HG02642 (cell line): ENCODE measurements at regions not wholly inside any gene's neighbourhood (a gene's known extent, or its start where the extent isn't known, plus 50 kb on each side); places are given as distances from the start of the nearest gene placed in this dataset.
"Not testable (repeated sequence)": the region's sequence is repeated elsewhere in the genome, so short reads cannot be mapped to it uniquely, and the experiment has no call there.

Source experiments
- ATAC-seq: cut with Tn5 transposase; IDR thresholded peaks from one replicate; pipeline ENCODE4 v1.9.1; 2021; ENCODE audit warnings: mild to moderate bottlenecking; ENCODE audit not compliant: unreplicated experiment, poor library complexity

DNA sequence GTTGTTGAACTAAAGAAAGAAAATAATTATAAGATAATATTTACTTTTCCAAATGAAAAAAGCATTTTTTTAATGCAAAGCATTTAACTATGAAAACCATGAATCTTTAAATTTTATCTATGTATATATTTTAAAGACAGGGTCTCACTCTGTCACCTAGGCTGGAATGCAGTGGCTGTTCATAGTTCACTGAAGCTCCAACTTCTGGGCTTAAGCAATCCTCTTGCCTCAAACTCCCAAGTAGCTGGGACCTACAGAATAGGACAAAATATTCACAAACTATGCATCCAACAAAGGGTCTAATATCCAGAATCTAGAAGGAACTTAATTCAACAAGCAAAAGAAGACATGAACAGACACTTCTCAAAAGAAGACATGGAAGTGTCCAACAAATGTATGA lies 55.9 kb upstream of the ALB start:
- no peak for ATAC-seq

DNA sequence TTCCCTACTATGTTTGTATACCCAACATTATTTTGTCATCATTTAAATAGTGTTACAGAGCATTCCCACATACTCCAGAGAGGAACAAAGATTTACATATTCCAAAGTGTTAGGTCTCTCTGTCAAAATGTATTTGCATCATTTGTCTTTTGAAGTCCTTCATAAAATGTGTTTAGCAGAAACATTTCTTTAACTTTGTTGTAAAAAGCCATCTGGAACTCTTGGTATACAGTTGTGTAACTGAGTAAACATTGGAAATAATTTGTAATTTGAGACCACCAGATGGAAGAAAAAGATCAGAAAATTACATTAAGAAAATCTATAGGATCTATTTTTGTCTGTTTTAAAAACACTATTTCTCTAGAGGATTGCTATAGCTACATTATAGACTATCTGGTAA lies 56.6 kb upstream of the ALB start:
- ATAC-seq: no peak

DNA sequence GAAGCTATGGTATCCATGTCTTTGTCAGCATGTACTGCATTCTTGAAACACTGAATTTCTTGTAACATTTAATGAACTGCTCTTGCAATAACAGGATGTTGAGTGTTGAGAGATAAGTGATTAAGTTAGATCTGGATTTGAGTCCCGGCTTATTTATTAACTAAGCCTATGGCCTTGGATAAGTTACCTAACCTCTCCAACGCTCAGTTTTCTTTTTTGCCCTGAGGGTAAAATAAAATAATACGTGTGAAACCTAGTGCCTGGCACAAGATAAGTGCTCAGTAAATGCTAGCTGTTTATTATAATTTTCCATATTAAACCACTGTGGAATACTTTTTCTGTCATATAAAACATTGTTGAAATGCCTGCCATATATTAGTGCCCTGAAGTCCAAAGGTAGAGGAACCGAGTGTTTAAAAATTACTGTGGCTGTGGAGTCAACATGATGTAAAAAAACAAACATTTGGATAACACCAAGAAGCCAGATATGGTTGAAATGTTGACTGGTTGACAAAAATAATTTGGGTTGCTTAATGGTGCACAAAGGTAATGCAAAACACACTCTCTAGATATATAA lies 58.6 kb upstream of the ALB start:
- no peak for ATAC-seq

DNA sequence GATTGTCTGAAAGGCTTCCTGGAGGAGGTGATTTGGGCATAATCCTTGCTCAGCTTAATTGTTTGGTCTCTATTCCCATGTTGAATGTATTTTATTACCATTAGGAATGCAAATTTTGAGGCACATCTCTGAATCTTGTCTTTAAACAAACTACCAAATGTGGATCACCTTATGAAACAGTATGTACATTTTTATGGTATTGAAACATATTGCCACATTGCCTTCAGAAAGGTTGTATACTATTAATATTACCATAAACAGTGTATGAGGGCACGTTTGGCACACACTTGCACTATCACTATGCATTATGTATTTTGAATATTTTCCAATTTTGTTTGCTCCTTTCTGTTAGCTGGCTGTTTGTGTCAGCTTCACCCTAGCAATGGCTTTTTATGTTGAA lies 60.0 kb upstream of the ALB start:
- ATAC-seq: no peak

DNA sequence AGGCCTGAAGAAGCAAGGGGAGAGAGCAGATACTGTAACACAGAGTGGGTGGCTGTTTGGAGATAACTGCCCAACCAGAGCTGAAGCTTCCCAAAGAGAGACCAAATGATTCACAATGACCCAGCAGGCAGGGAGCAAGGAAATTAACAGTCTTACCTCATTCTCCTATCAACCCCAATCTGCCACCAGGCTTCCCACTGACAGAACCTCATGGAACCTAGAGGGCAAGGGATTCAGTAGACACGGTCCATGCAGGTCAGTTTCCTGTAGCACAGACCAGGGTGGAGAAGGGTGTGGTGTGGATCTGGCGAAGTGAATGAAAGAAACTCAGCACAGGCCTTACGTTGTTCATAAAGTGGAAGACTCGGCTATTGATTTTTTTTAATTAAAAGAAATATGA lies 60.7 kb upstream of the ALB start:
- ATAC-seq: no peak

DNA sequence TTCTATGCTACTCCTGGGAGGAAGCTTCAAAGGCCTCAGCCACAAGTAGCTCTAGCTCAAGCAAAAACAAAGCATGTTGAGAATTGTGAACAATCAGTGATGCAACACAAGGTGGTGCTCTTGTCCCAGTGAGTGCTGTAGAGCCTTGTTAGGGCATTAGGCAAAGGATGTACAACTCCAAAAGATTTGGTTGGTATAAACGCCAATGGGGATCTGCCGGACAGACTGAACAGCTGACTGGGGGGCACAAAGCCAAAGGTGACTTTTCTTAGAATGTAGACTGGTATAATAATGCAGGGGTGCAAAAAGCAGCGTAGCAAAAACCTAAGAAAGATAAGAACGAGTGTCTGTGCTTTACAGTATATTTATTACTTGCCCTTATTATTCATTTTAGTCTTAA lies 62.6 kb upstream of the ALB start:
- peak; percentile 61 for ATAC-seq

DNA sequence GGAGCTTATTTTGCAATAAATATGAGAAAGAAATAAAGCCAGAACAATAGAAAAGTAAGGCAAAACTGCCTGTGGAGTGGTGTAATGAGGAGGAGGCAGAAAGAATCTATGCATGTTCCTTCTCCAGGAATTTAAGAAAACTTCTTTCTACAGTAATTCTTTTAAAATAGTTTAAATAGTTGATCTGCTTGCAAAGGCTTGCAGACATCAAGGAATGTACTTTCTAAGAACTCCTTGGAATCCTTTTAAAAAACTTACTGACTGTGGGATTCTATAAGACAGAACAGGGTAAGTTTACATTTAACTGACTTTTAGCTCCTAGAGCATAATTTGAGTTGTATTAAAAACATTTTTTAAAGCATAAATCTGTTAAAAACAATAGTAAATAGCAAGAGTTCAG lies 63.2 kb upstream of the ALB start:
- no peak for ATAC-seq

DNA sequence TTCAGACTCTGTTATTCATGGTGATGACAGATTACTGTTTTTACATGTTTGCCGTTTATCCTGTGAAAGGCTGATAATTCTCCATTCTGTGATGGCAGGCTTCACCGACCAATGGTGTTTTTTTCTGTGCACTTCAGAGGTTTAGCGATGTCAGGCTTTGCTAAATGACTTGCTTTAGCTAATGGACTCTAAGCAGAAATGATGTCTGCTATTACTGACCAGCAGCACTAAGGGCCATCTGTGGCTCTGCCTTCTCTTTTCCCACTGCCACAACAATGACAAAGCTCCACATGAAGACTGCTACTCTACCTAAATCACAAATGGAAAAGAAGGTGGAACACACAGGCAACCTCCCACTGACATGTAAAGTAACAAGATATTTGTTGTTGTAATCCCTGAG lies 68.4 kb upstream of the ALB start:
- ATAC-seq: no peak

DNA sequence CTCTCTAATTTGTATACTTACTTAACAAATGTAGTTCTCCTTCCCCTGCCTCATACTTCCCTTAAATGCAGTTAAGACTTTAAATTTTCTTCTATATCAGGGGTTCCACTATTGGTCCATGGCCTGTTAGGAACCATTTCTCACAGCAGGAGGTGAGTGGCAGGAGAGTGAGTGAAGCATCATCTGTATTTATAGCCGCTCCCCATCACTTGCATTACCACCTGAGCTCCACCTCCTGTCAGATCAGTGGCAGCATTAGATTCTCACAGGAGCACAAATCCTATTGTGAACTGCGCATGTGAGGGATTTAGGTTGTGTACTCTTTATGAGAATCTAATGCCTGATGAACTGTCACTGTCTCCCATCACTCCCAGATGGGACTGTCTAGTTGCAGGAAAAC lies 72.1 kb upstream of the ALB start:
- not testable (repeated sequence) for ATAC-seq

DNA sequence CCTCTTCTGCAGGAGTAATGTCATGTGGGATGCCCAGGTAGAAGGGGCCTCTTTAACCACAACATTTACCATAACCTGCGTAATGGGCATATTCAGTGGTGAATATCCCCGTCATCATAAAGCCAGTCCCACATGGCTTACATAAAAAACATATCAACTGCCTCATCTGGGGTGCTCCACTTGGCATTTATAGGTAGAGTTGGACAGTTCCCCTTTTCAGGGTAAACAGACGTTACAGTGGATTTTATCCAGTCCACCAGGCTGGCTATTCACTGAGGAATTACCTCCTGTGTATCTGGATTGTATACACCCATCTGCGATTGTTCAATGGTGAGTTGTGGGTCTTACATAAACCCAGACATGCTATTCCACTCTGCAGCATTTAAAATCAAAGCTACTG lies 70.7 kb upstream of the ANKRD17 start:
- no peak for ATAC-seq

DNA sequence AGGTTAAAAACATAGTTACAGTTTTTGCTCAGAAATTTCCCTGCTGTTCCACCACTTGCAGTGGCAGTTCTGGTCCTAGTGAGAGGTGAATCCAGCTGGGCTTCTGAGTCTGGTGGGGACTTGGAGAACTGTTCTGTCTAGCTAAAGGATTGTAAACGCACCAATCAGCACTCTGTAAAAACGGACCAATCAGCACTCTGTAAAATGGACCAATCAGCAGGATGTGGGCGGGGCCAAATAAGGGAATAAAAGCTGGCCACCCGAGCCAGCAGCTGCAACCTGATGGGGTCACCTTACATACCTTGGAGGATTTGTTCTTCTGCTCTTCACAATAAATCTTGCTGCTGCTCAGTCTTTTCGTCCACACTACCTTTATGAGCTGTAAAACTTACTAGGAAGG lies 67.2 kb upstream of the ANKRD17 start:
- not testable (repeated sequence) for ATAC-seq

DNA sequence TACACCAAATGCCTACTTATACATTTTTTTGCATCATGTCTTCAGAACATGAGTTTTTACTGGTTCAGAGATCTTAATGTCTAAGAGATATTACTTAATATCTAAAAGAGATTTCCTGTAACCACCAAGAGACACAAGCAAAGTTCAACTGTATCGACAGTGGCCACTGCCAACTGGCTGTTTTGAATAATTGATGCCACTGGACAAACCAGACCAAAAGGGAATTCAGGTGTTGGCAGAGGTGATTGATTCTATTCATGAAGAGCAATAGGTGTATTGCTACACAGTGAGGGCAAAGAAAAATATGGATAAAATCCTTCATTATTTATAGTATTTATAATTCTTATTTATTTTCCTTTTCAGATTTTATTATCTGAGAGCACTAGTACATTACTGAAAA lies 58.5 kb upstream of the ANKRD17 start:
- no peak for ATAC-seq

DNA sequence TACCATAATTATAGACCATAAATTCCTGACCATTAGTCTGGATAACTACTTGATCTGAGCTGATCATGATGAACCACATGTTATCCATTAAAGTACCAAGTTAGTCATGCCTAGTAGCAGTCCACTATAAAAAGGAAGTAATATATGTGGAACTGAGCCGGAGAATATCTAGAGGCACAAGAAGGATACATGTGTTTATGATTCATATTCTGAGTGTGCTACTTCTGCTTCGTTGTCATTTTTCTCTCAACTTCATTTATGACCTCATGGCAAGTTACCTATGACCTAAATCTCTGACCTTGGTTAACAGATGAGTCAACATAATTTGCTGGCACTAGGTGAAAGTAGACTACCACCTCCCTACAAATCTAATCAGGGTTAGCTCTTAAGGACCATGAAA lies 56.5 kb upstream of the ANKRD17 start:
- ATAC-seq: no peak

DNA sequence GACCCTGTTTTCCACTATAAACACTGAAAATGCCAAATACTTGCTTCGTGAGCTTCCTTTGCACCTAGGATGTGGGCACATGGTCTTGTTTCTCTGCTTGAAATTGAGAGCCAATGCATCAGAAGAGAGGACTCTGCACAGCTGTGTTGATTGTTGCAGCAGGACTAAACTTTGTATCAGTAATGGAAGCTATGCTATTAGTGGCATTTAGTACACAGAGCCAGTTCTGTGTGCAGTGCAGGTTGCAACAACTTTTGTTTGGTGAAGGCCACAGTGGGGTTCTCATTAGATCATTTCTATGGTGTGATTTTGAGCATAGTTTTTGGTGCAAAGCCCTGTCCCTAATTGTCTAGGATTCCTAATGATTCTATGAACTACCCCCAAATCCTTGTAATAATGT lies 54.4 kb upstream of the ANKRD17 start:
- ATAC-seq: no peak

DNA sequence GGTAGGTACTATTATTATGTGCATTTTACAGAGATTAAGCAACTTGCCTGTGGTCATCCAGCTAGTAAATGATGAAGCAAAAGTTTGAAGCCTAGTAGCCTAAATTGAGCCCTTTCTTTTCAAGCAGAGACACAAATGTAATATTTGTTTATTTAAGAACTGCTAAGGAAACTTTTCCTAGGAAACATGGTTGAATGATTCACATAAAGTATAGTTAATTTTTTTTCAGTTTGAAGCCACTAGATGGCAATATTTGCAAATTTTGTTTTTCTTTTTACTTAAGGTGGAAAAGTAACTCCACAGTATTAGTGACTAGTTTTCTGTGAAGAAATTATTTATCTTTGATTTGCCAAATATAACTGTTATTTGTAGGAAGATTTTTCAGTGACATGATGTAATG lies 52.8 kb upstream of the ANKRD17 start:
- no peak for ATAC-seq

DNA sequence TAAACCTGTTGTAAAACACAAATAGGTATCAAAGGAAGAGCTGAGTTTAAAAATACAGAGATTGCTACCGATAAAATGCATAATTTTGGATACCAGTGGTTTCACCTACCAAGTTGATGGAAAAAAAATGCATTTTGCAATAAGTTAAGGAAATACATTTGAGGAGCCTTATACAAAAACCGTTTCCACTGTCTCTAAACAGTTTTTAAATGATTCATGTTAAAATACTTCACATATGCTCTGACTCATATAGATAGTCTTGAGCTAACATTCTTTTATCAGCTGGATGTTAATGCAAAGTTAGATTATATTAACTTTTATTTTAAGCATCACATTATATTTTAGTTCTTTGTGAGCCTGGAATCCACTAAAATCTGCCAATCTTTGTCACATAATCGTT lies 50.6 kb upstream of the ANKRD17 start:
- no peak for ATAC-seq
